ENCODE measurements at regions not wholly inside any gene's neighbourhood (a gene's known extent, or its start where the extent isn't known, plus 50 kb on each side); places are given as distances from the start of the nearest gene placed in this dataset.

- TF ChIP-seq CTCF (IDR thresholded peaks at IDR 0.05) (no peak), POLR2AphosphoS5 (IDR thresholded peaks at IDR 0.05) (no peak), EP300 (IDR thresholded peaks at IDR 0.05) (no peak), POLR2A (IDR thresholded peaks at IDR 0.05) (no peak)
Measured at GRCh38 chr14:57071639-57072038, 197.1 kb downstream of the EXOC5 start.

GRCh38 chr14:57069702-57070101, 199.0 kb downstream of the EXOC5 start:
- DNase-seq (no peak), ATAC-seq (ENCODE audit: low FRiP score in 2 of 2) (no peak)
- Histone ChIP-seq H3K4me1 (no peaks in the 10 kb centered on the region), H3K9me3 (no peaks in the 10 kb centered on the region), H3K27me3 (no peaks in the 10 kb centered on the region), H3K27ac (no peak overlapping the region), H3K4me3 (no peak overlapping the region), H3K36me3 (no peaks in the 10 kb centered on the region)
- WGBS, 2 donors: 85 to 86% methylated on average over 5 of the region's 5 CpGs
- TF ChIP-seq POLR2A (IDR thresholded peaks at IDR 0.05) (no peak), CTCF (IDR thresholded peaks at IDR 0.05) (no peak), EP300 (IDR thresholded peaks at IDR 0.05) (no peak), POLR2AphosphoS5 (IDR thresholded peaks at IDR 0.05) (no peak)

More at GRCh38 chr14:57071639-57072038, 197.1 kb downstream of the EXOC5 start:
- ATAC-seq (ENCODE audit: low FRiP score in 2 of 2) (no peak), DNase-seq (no peak)
- H3K9me3 ChIP-seq: no peaks in the 10 kb centered on the region
- no peaks in the 10 kb centered on the region for H3K36me3 ChIP-seq
- no peaks in the 10 kb centered on the region for H3K27me3 ChIP-seq
- no peaks in the 10 kb centered on the region for H3K4me1 ChIP-seq
- H3K4me3 ChIP-seq: no peak overlapping the region
- H3K27ac ChIP-seq: no peak overlapping the region
- 45 to 73% methylated on average over 1 of the region's 1 CpG for WGBS, 2 donors

GRCh38 chr14:57068511-57068910, 200.2 kb downstream of the EXOC5 start:
- DNase-seq: no peak
- H3K27me3 ChIP-seq: no peaks in the 10 kb centered on the region
- H3K4me1 ChIP-seq: no peaks in the 10 kb centered on the region
- no peak for ATAC-seq (ENCODE audit: low FRiP score in 2 of 2)
- H3K27ac ChIP-seq: no peak overlapping the region
- no peak overlapping the region for H3K4me3 ChIP-seq
- no peaks in the 10 kb centered on the region for H3K9me3 ChIP-seq
- TF ChIP-seq POLR2A (IDR thresholded peaks at IDR 0.05) (no peak), POLR2AphosphoS5 (IDR thresholded peaks at IDR 0.05) (no peak), EP300 (IDR thresholded peaks at IDR 0.05) (no peak), CTCF (IDR thresholded peaks at IDR 0.05) (no peak)
- WGBS, 2 donors: 32 to 49% methylated on average over 8 of the region's 8 CpGs
- H3K36me3 ChIP-seq: no peaks in the 10 kb centered on the region

DNA sequence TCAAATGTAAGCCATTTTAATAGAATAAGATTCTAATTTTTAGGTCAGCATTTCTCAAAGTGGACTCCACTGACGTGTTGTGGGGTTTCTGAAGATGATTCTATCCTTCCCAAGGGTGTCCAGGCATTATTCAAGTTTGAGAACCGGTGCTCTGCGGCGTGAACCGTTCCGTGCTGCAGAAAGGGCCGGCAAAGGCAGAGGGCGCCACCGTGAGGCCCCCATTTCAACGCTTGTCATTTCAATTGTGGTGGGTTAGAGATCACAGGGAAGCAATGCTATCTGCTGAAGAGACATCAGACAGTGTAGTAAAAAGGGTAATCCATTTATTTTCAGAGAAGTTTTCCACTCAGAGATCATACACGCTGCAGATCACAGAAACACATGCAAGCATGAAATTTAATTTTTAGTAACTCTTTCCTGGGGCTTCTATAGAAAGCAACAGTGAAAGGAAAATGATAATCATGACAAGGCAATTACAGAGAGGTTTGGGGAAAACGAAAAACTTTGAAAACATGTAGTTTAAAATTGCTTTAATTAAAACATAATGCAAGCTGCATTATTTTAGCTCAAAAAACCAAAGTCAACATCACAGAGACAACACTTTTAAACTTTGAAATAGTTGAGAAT, 201.7 kb downstream of the EXOC5 start:
- peak; percentile 52 to 54 for DNase-seq
- TF ChIP-seq CTCF (IDR thresholded peaks at IDR 0.05) (peak in 4 of 6 experiments; percentile 25 to 32 (median 30)), POLR2A (IDR thresholded peaks at IDR 0.05) (no peak)
- 14 to 20% methylated on average over 12 of the region's 12 CpGs for WGBS, 2 donors
- no peak overlapping the region for H3K4me3 ChIP-seq
- no peaks in the 10 kb centered on the region for H3K4me1 ChIP-seq
- H3K9me3 ChIP-seq: no peaks in the 10 kb centered on the region
- H3K36me3 ChIP-seq: no peaks in the 10 kb centered on the region
- H3K27me3 ChIP-seq: no peaks in the 10 kb centered on the region
- H3K27ac ChIP-seq: no peak overlapping the region
- ATAC-seq (ENCODE audit: low FRiP score in 2 of 2): peak in 1 of 2 donors; percentile 32

DNA sequence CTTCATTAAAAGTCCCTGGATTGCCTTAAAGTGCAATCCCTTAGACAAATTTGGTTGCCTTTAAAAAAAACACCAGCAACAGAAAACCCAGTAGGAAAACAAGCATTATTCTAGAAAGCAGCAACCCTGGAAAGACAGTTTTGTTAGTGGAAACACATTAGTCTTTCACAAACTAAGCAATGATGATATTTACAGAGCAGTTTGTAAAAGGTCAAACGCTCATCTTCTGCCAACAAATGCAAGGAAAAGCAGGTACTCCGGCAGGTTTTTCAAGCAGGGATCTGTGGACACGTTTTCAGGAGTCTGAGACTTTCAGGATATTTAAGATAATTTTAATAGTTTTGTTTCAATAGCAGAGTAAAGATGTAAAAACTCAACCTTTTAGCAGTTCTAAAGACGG, 202.2 kb downstream of the EXOC5 start:
- Histone ChIP-seq H3K4me3 (no peak overlapping the region), H3K36me3 (no peaks in the 10 kb centered on the region), H3K27me3 (no peaks in the 10 kb centered on the region), H3K27ac (no peak overlapping the region), H3K9me3 (no peaks in the 10 kb centered on the region), H3K4me1 (no peaks in the 10 kb centered on the region)
- DNase-seq: no peak
- ATAC-seq (ENCODE audit: low FRiP score in 2 of 2): no peak
- no peak for TF ChIP-seq POLR2AphosphoS5 (IDR thresholded peaks at IDR 0.05)
- 57 to 61% methylated on average over 4 of the region's 4 CpGs for whole genome bisulfite sequencing, 2 donors
